ENCODE measurements at regions not wholly inside any gene's neighbourhood (a gene's known extent, or its start where the extent isn't known, plus 50 kb on each side); places are given as distances from the start of the nearest gene placed in this dataset.

- no peak for DNase-seq (ENCODE audit: low spot score in 2 of 2)
- Histone ChIP-seq H3K27me3 (ENCODE audit: low read depth) (no peaks in the 10 kb centered on the region), H3K9me3 (no peaks in the 10 kb centered on the region), H3K36me3 (replicated peaks) (no peaks in the 10 kb centered on the region), H3K4me1 (no peaks in the 10 kb centered on the region), H3K4me3 (no peak overlapping the region)
- in situ Hi-C loops (cut with MboI; ENCODE audit: low sequenced_read_pairs) = no loop called here
Observed at GRCh38 chr4:134313591-134313990, 112.0 kb upstream of the PABPC4L start.

GRCh38 chr4:134309715-134310114, 108.1 kb upstream of the PABPC4L start:
- in situ Hi-C loops (cut with MboI; ENCODE audit: low sequenced_read_pairs) = no loop called here
- Histone ChIP-seq H3K36me3 (replicated peaks) (no peaks in the 10 kb centered on the region), H3K9me3 (no peaks in the 10 kb centered on the region), H3K4me1 (no peaks in the 10 kb centered on the region), H3K4me3 (no peak overlapping the region), H3K27me3 (ENCODE audit: low read depth) (no peaks in the 10 kb centered on the region)
- no peak for DNase-seq (ENCODE audit: low spot score in 2 of 2)

- Histone ChIP-seq H3K36me3 (replicated peaks) (no peaks in the 10 kb centered on the region), H3K27me3 (ENCODE audit: low read depth) (no peaks in the 10 kb centered on the region), H3K9me3 (no peaks in the 10 kb centered on the region), H3K4me1 (no peaks in the 10 kb centered on the region), H3K4me3 (no peak overlapping the region)
- in situ Hi-C loops (cut with MboI; ENCODE audit: low sequenced_read_pairs) = no loop called here
- no peak for DNase-seq (ENCODE audit: low spot score in 2 of 2)
Observed at GRCh38 chr4:134308910-134309309, 107.3 kb upstream of the PABPC4L start.

GRCh38 chr4:134298313-134298712, 96.7 kb upstream of the PABPC4L start:
- in situ Hi-C loops (cut with MboI; ENCODE audit: low sequenced_read_pairs) = no loop called here
- no peaks in the 10 kb centered on the region for H3K27me3 ChIP-seq (ENCODE audit: low read depth)
- peaks cover 3% of the 10 kb centered on the region; the same call in 1 of the 2 replicates for H3K4me1 ChIP-seq
- H3K9me3 ChIP-seq = no peaks in the 10 kb centered on the region
- H3K36me3 ChIP-seq (replicated peaks) = no peaks in the 10 kb centered on the region
- no peak for DNase-seq (ENCODE audit: low spot score in 2 of 2)
- no peak overlapping the region for H3K4me3 ChIP-seq

- in situ Hi-C loops (cut with MboI; ENCODE audit: low sequenced_read_pairs) = no loop called here
- H3K4me1 ChIP-seq = peaks cover 3% of the 10 kb centered on the region; the same call in 1 of the 2 replicates
- H3K4me3 ChIP-seq = no peak overlapping the region
- no peaks in the 10 kb centered on the region for H3K36me3 ChIP-seq (replicated peaks)
- DNase-seq (ENCODE audit: low spot score in 2 of 2) = no peak
- H3K9me3 ChIP-seq = no peaks in the 10 kb centered on the region
- H3K27me3 ChIP-seq (ENCODE audit: low read depth) = no peaks in the 10 kb centered on the region
Observed at GRCh38 chr4:134297765-134298164, 96.2 kb upstream of the PABPC4L start.

- no peaks in the 10 kb centered on the region for H3K27me3 ChIP-seq (ENCODE audit: low read depth)
Observed at GRCh38 chr4:134282680-134283079, 81.1 kb upstream of the PABPC4L start.

GRCh38 chr4:134278675-134279074, 77.1 kb upstream of the PABPC4L start:
- H3K9me3 ChIP-seq = no peaks in the 10 kb centered on the region
- H3K27me3 ChIP-seq (ENCODE audit: low read depth) = no peaks in the 10 kb centered on the region
- H3K36me3 ChIP-seq (replicated peaks) = no peaks in the 10 kb centered on the region
- DNase-seq (ENCODE audit: low spot score in 2 of 2) = no peak
- in situ Hi-C loops (cut with MboI; ENCODE audit: low sequenced_read_pairs) = no loop called here
- no peak overlapping the region for H3K4me3 ChIP-seq
- H3K4me1 ChIP-seq = no peaks in the 10 kb centered on the region

More at GRCh38 chr4:134282680-134283079, 81.1 kb upstream of the PABPC4L start:
- in situ Hi-C loops (cut with MboI; ENCODE audit: low sequenced_read_pairs) = no loop called here
- no peaks in the 10 kb centered on the region for H3K4me1 ChIP-seq
- no peaks in the 10 kb centered on the region for H3K36me3 ChIP-seq (replicated peaks)
- H3K9me3 ChIP-seq = no peaks in the 10 kb centered on the region
- no peak for DNase-seq (ENCODE audit: low spot score in 2 of 2)
- no peak overlapping the region for H3K4me3 ChIP-seq

- Histone ChIP-seq H3K4me1 (no peaks in the 10 kb centered on the region), H3K4me3 (no peak overlapping the region), H3K36me3 (replicated peaks) (no peaks in the 10 kb centered on the region), H3K27me3 (ENCODE audit: low read depth) (no peaks in the 10 kb centered on the region), H3K9me3 (0 out of 2 replicates have a peak, but pooled peaks cover 2% of the 10 kb centered on the region)
- DNase-seq (ENCODE audit: low spot score in 2 of 2) = peak in 1 of 2 experiments; percentile 4
- in situ Hi-C loops (cut with MboI; ENCODE audit: low sequenced_read_pairs) = no loop called here
Observed at GRCh38 chr4:134276476-134276875, 74.9 kb upstream of the PABPC4L start.

GRCh38 chr4:134260126-134260525, 58.5 kb upstream of the PABPC4L start:
- Histone ChIP-seq H3K9me3 (peaks cover 9% of the 10 kb centered on the region; the same call in 1 of the 2 replicates), H3K27me3 (ENCODE audit: low read depth) (no peaks in the 10 kb centered on the region), H3K4me3 (no peak overlapping the region), H3K4me1 (peaks cover 22% of the 10 kb centered on the region), H3K36me3 (replicated peaks) (no peaks in the 10 kb centered on the region)
- in situ Hi-C loops (cut with MboI; ENCODE audit: low sequenced_read_pairs) = no loop called here
- peak; percentile 48 to 63 for DNase-seq (ENCODE audit: low spot score in 2 of 2)

All from HAP-1 (cell line).